Neural cell (in vitro differentiated cells): ENCODE measurements at regions not wholly inside any gene's neighbourhood (a gene's known extent, or its start where the extent isn't known, plus 50 kb on each side); places are given as distances from the start of the nearest gene placed in this dataset.

Source experiments
- H2AFZ ChIP-seq: fragments of 200-600, 300-800 bp; sonication (generic), shearing (Covaris generic); 2 replicates; pipeline ENCODE4 v1.6.0; 2014; ENCODE audit warnings: low read depth, mild to moderate bottlenecking, antibody characterized with exemption, low read length, moderate library complexity
- H3F3A ChIP-seq: fragments of 200-600 bp; shearing (Covaris generic); 2 replicates; pipeline ENCODE4 v1.6.1; 2016; ENCODE audit warnings: mild to moderate bottlenecking, moderate library complexity, mixed read lengths, antibody characterized with exemption, low read length; ENCODE audit not compliant: insufficient read depth, poor library complexity, severe bottlenecking
- H3K27ac ChIP-seq: fragments of 200-600, 300-800 bp; sonication (generic), shearing (Covaris generic); 2 replicates; pipeline ENCODE4 v1.5.1; 2014; ENCODE audit warnings: mild to moderate bottlenecking, low read length, moderate library complexity
- H3K27me3 ChIP-seq: fragments of 300-800, 200-600 bp; sonication (generic), shearing (Covaris generic); 2 replicates; pipeline ENCODE4 v1.6.0; 2014; ENCODE audit warnings: mild to moderate bottlenecking, low read depth, low read length, moderate library complexity; ENCODE audit not compliant: insufficient read depth
- H3K36me3 ChIP-seq: fragments of 300-800, 200-600 bp; sonication (generic), shearing (Covaris generic); 2 replicates; pipeline ENCODE4 v1.5.1; 2014; ENCODE audit warnings: mild to moderate bottlenecking, antibody characterized with exemption, low read length, moderate library complexity; ENCODE audit not compliant: insufficient read depth
- H3K4me2 ChIP-seq: fragments of 300-800, 200-600 bp; sonication (generic), shearing (Covaris generic); 2 replicates; pipeline ENCODE4 v1.6.0; 2014; ENCODE audit warnings: mild to moderate bottlenecking, low read length
- H3K4me3 ChIP-seq: fragments of 300-800, 200-600 bp; sonication (generic), shearing (Covaris generic); 2 replicates; pipeline ENCODE4 v1.5.1; 2014; ENCODE audit warnings: mild to moderate bottlenecking, low read length, moderate library complexity
- H3K79me2 ChIP-seq: fragments of 200-600 bp; shearing (Covaris generic); replicated peaks from 2 replicates; pipeline ENCODE4 v1.6.0; 2014; ENCODE audit warnings: mild to moderate bottlenecking, low read length, moderate library complexity; ENCODE audit not compliant: insufficient read depth
- H3K9ac ChIP-seq: fragments of 300-800, 200-600 bp; sonication (generic), shearing (Covaris generic); 2 replicates; pipeline ENCODE4 v1.6.1; 2016; ENCODE audit warnings: mild to moderate bottlenecking, low read length, mixed read lengths
- H3K9me2 ChIP-seq: fragments of 200-600 bp; shearing (Covaris generic); 2 replicates; pipeline ENCODE4 v1.6.1; 2016; ENCODE audit warnings: mild to moderate bottlenecking, low read length, mixed read lengths; ENCODE audit not compliant: insufficient read depth
- H3K9me3 ChIP-seq: fragments of 200-600, 300-800 bp; sonication (generic), shearing (Covaris generic); 2 replicates; pipeline ENCODE4 v1.6.1; 2016; ENCODE audit warnings: mild to moderate bottlenecking, mixed run types, low read length, moderate library complexity, mixed read lengths
- H4K20me1 ChIP-seq: fragments of 200-600 bp; shearing (Covaris generic); 2 replicates; pipeline ENCODE4 v1.6.1; 2016; ENCODE audit warnings: mild to moderate bottlenecking, mixed run types; ENCODE audit not compliant: insufficient read depth
- CTCF ChIP-seq: fragments of 450-650 bp; IDR thresholded peaks from 2 replicates; pipeline ENCODE4 v1.5.1; 2014; ENCODE audit warnings: antibody characterized with exemption, mild to moderate bottlenecking, moderate library complexity; ENCODE audit not compliant: poor library complexity, severe bottlenecking
- EP300 ChIP-seq: fragments of 450-650 bp; conservative IDR thresholded peaks from 2 replicates; pipeline ENCODE4 v1.6.1; 2014; ENCODE audit warnings: antibody characterized with exemption, mild to moderate bottlenecking, moderate library complexity; ENCODE audit not compliant: poor library complexity, severe bottlenecking
- EZH2 ChIP-seq: fragments of 200-600, 300-800 bp; shearing (Covaris generic), sonication (generic); IDR thresholded peaks from 2 replicates; pipeline ENCODE4 v1.6.1; 2014; ENCODE audit warnings: antibody characterized with exemption, low read length, borderline replicate concordance, mild to moderate bottlenecking; ENCODE audit not compliant: insufficient read depth, poor library complexity, severe bottlenecking
- MXI1 ChIP-seq: fragments of 450-650 bp; conservative IDR thresholded peaks from 2 replicates; pipeline ENCODE4 v1.6.1; 2014; ENCODE audit warnings: antibody characterized with exemption, mild to moderate bottlenecking; ENCODE audit not compliant: poor library complexity, severe bottlenecking
- POLR2AphosphoS5 ChIP-seq: IDR thresholded peaks from 2 replicates; pipeline ENCODE4 v1.6.1; 2012
- RAD21 ChIP-seq: fragments of 450-650 bp; conservative IDR thresholded peaks from 2 replicates; pipeline ENCODE4 v1.6.1; 2014; ENCODE audit warnings: antibody characterized with exemption, mild to moderate bottlenecking, moderate library complexity
- REST ChIP-seq: IDR thresholded peaks from 2 replicates; pipeline ENCODE4 v1.6.1; 2012; ENCODE audit warnings: borderline replicate concordance
- SMC3 ChIP-seq: fragments of 450-650 bp; conservative IDR thresholded peaks from 2 replicates; pipeline ENCODE4 v1.6.1; 2014; ENCODE audit warnings: antibody characterized with exemption, mild to moderate bottlenecking, moderate library complexity; ENCODE audit not compliant: poor library complexity
- TAF1 ChIP-seq: IDR thresholded peaks from 2 replicates; pipeline ENCODE4 v1.6.1; 2012; ENCODE audit warnings: low read depth

GRCh38 chr9:99750526-99750925, 71.2 kb upstream of the NR4A3 start:
- no peaks in the 10 kb centered on the region for H3F3A ChIP-seq

GRCh38 chr9:99752417-99753109, 69.1 kb upstream of the NR4A3 start:
- Histone ChIP-seq H3K4me3 (no peak overlapping the region), H3K27me3 (no peaks in the 10 kb centered on the region), H3F3A (no peaks in the 10 kb centered on the region), H3K79me2 (no peaks in the 10 kb centered on the region), H3K9me3 (no peaks in the 10 kb centered on the region), H3K27ac (no peak overlapping the region), H3K9me2 (no peaks in the 10 kb centered on the region), H4K20me1 (no peaks in the 10 kb centered on the region), H3K9ac (no peak overlapping the region), H2AFZ (no peak overlapping the region), H3K4me2 (no peak overlapping the region), H3K36me3 (no peaks in the 10 kb centered on the region)
- TF ChIP-seq REST = no peak
- TF ChIP-seq MXI1 = no peak
- TF ChIP-seq RAD21 = no peak
- TF ChIP-seq CTCF = no peak
- no peak for TF ChIP-seq POLR2AphosphoS5
- TF ChIP-seq SMC3 = no peak

More at GRCh38 chr9:99750526-99750925, 71.2 kb upstream of the NR4A3 start:
- H3K9me2 ChIP-seq = no peaks in the 10 kb centered on the region
- no peak overlapping the region for H2AFZ ChIP-seq
- H3K4me2 ChIP-seq = no peak overlapping the region
- no peaks in the 10 kb centered on the region for H4K20me1 ChIP-seq
- no peak overlapping the region for H3K27ac ChIP-seq
- no peaks in the 10 kb centered on the region for H3K27me3 ChIP-seq
- H3K4me3 ChIP-seq = no peak overlapping the region
- no peaks in the 10 kb centered on the region for H3K9me3 ChIP-seq
- no peaks in the 10 kb centered on the region for H3K79me2 ChIP-seq
- TF ChIP-seq EP300 (no peak), REST (no peak), RAD21 (no peak), POLR2AphosphoS5 (no peak), CTCF (no peak), TAF1 (no peak), SMC3 (no peak), EZH2 (no peak), MXI1 (no peak)
- no peaks in the 10 kb centered on the region for H3K36me3 ChIP-seq
- no peak overlapping the region for H3K9ac ChIP-seq
